Endothelial cell of umbilical vein (primary cell): ENCODE measurements at regions not wholly inside any gene's neighbourhood (a gene's known extent, or its start where the extent isn't known, plus 50 kb on each side); places are given as distances from the start of the nearest gene placed in this dataset.

Experiments used
- BruUV-seq: library from RNA; stranded (reverse); fragments of 400-500 nt; replicated peaks from 2 replicates; lab custom pipeline; 2021; lab: Mats Ljungman, UMichigan
- CTCF ChIA-PET: fragments of 300-600, 350-600 bp; sonication (Branson Sonifier 250); formaldehyde crosslinking; loops from one replicate; lab custom pipeline; 2021; ENCODE audit warnings: antibody characterized with exemption, inconsistent platforms; lab: Charles Lee
- POLR2A ChIA-PET: fragments of 300-600, 350-600 bp; sonication (Branson Sonifier 250); formaldehyde crosslinking; loops from one replicate; lab custom pipeline; 2021; ENCODE audit warnings: antibody characterized with exemption, inconsistent platforms; lab: Charles Lee
- DNase-seq: peaks from one replicate; pipeline ENCODE4 v3.0.0-alpha.2; 2011; ENCODE audit warnings: low read depth, low spot score
- FAIRE-seq: peaks from 2 replicates; lab custom pipeline; 2011; peaks lifted over from hg19 to GRCh38; lab: Jason Lieb, UNC
- H2AFZ ChIP-seq: 2 replicates; pipeline ENCODE4 v1.6.0; 2012; ENCODE audit warnings: low read depth, low read length, control low read depth, inconsistent platforms
- H3K27ac ChIP-seq: 2 replicates; pipeline ENCODE4 v1.5.1; 2011; ENCODE audit warnings: low read depth, mild to moderate bottlenecking, control low read depth, low read length, moderate library complexity; ENCODE audit not compliant: insufficient read depth
- H3K27me3 ChIP-seq, 2 experiments: 2 replicates each; pipeline versions ENCODE4 v1.6.0 to v1.6.1; 2011; ENCODE audit warnings: low read length in 2 of 2, mixed read lengths in 1 of 2; ENCODE audit not compliant: control insufficient read depth in 2 of 2, insufficient read depth in 2 of 2
- H3K36me3 ChIP-seq, 2 experiments: 2 replicates in 1 of 2; 3 replicates in 1 of 2; pipeline ENCODE4 v1.5.1; 2011; ENCODE audit warnings: low read length in 2 of 2, mild to moderate bottlenecking in 1 of 2, moderate library complexity in 1 of 2; ENCODE audit not compliant: control insufficient read depth in 2 of 2, insufficient read depth in 2 of 2; ENCODE audit errors: extremely low read depth in 1 of 2
- H3K4me1 ChIP-seq: 3 replicates; pipeline ENCODE4 v1.5.1; 2011; ENCODE audit warnings: mild to moderate bottlenecking, low read length; ENCODE audit not compliant: control insufficient read depth, insufficient read depth; ENCODE audit errors: extremely low read depth
- H3K4me2 ChIP-seq: 2 replicates; pipeline ENCODE4 v1.6.1; 2011; ENCODE audit warnings: low read length, control low read depth, mixed read lengths; ENCODE audit not compliant: insufficient read depth
- H3K4me3 ChIP-seq, 3 experiments: fragments of 200-600 bp in 1 of 3; sonication (generic), shearing (Covaris generic) in 1 of 3; replicated peaks in 1 of 3; 2 replicates each; pipeline ENCODE4 v1.5.1; 2011 to 2016; ENCODE audit warnings: control low read depth in 3 of 3, low read length in 3 of 3, mild to moderate bottlenecking in 2 of 3, inconsistent platforms in 1 of 3, low read depth in 1 of 3, moderate library complexity in 1 of 3; ENCODE audit not compliant: insufficient read depth in 1 of 3
- H3K79me2 ChIP-seq: 2 replicates; pipeline ENCODE4 v1.6.0; 2012; ENCODE audit warnings: low read length, inconsistent platforms; ENCODE audit not compliant: control insufficient read depth, insufficient read depth
- H3K9ac ChIP-seq: replicated peaks from 2 replicates; pipeline ENCODE3; 2011; ENCODE audit warnings: low read length, control low read depth; ENCODE audit not compliant: insufficient read depth; ENCODE audit errors: extremely low read depth
- H3K9me1 ChIP-seq: replicated peaks from 3 replicates; pipeline ENCODE4 v1.6.0; 2011; ENCODE audit warnings: mild to moderate bottlenecking, low read length; ENCODE audit not compliant: control insufficient read depth, insufficient read depth; ENCODE audit errors: extremely low read depth
- H3K9me3 ChIP-seq: replicated peaks from 2 replicates; pipeline ENCODE4 v1.5.1; 2012; ENCODE audit warnings: low read length, inconsistent platforms; ENCODE audit not compliant: control insufficient read depth, insufficient read depth
- H4K20me1 ChIP-seq: replicated peaks from 2 replicates; pipeline ENCODE3; 2011; ENCODE audit warnings: mild to moderate bottlenecking, low read length; ENCODE audit not compliant: control insufficient read depth, insufficient read depth; ENCODE audit errors: extremely low read depth
- CTCF ChIP-seq, 2 donors: IDR thresholded peaks; 1 replicate in 1 of 2; 2 replicates in 1 of 2; pipeline ENCODE4 v1.5.1; 2011; ENCODE audit warnings: low read length in 2 of 2, mild to moderate bottlenecking in 2 of 2, moderate library complexity in 2 of 2, control low read depth in 1 of 2, inconsistent platforms in 1 of 2, low read depth in 1 of 2; ENCODE audit not compliant: insufficient read depth in 1 of 2; ENCODE audit errors: extremely low read depth in 1 of 2
- EZH2 ChIP-seq: IDR thresholded peaks from 2 replicates; pipeline ENCODE4 v1.6.1; 2012; ENCODE audit warnings: borderline replicate concordance, low read depth, mild to moderate bottlenecking, moderate library complexity, low read length, inconsistent platforms; ENCODE audit not compliant: severe bottlenecking
- FOS ChIP-seq: IDR thresholded peaks from 2 replicates; pipeline ENCODE4 v1.6.1; 2011; ENCODE audit warnings: mild to moderate bottlenecking, low read length, moderate library complexity, borderline replicate concordance; ENCODE audit not compliant: insufficient read depth
- GATA2 ChIP-seq: IDR thresholded peaks from 2 replicates; pipeline ENCODE4 v1.7.0; 2011; ENCODE audit warnings: low read depth, mild to moderate bottlenecking, moderate library complexity, mixed read lengths, low read length; ENCODE audit not compliant: insufficient read length, insufficient read depth
- JUN ChIP-seq: IDR thresholded peaks from 2 replicates; pipeline ENCODE4 v1.6.1; 2011; ENCODE audit warnings: borderline replicate concordance, low read depth; ENCODE audit not compliant: insufficient read length, insufficient read depth
- MAX ChIP-seq: IDR thresholded peaks from 2 replicates; pipeline ENCODE4 v1.6.1; 2011; ENCODE audit not compliant: insufficient read depth, insufficient read length
- MYC ChIP-seq: IDR thresholded peaks from one replicate; pipeline ENCODE4 v1.6.1; 2011; ENCODE audit warnings: mild to moderate bottlenecking, low read depth, low read length
- POLR2A ChIP-seq: IDR thresholded peaks from 2 replicates; pipeline ENCODE4 v1.6.1; 2012; ENCODE audit warnings: low read depth, mild to moderate bottlenecking, control low read depth, low read length
- POLR2AphosphoS5 ChIP-seq: IDR thresholded peaks from 2 replicates; pipeline ENCODE4 v1.6.1; 2012; ENCODE audit warnings: low read depth, mild to moderate bottlenecking, control low read depth, low read length, moderate library complexity; ENCODE audit not compliant: insufficient read depth
- dilution Hi-C: fragments of 300-500 bp; cut with MboI; formaldehyde crosslinking; loops from one replicate; pipeline ENCODE4 v1.15.0; 2019; ENCODE audit warnings: low sequenced_read_pairs; ENCODE audit not compliant: extremely low pct_ligation_motif_present
- intact Hi-C: fragments of 100-400 bp; cut with micrococcal nuclease; formaldehyde crosslinking; loops from one replicate; pipeline ENCODE4 v1.10.0; 2022

- no peaks in the 10 kb centered on the region for H3K36me3 ChIP-seq
- no peaks in the 10 kb centered on the region for H3K79me2 ChIP-seq
- no peaks in the 10 kb centered on the region for H3K9me1 ChIP-seq
- ChIA-PET POLR2A (no interaction called here), CTCF (no interaction called here)
- no TSS peak for BruUV-seq
- intact Hi-C loops (no loop called here), dilution Hi-C loops (no loop called here)
- no peak overlapping the region for H3K9ac ChIP-seq
- no peaks in the 10 kb centered on the region for H4K20me1 ChIP-seq
- H3K27ac ChIP-seq: no peak overlapping the region
- no peaks in the 10 kb centered on the region for H3K27me3 ChIP-seq
- no peak overlapping the region for H2AFZ ChIP-seq
- H3K4me2 ChIP-seq: no peak overlapping the region
- no peak overlapping the region for H3K4me3 ChIP-seq
- no peak for FAIRE-seq
- TF ChIP-seq POLR2A (no peak), POLR2AphosphoS5 (no peak), EZH2 (no peak), CTCF (IDR thresholded peaks at IDR 0.05; ENCODE audit: extremely low read depth in 1 of 2, insufficient read depth in 1 of 2, low read depth in 1 of 2, low read length in 2 of 2) (no peak), FOS (no peak), MAX (no peak)
- H3K9me3 ChIP-seq: no peaks in the 10 kb centered on the region
- DNase-seq: no peak
- H3K4me1 ChIP-seq: no peaks in the 10 kb centered on the region
Observed at GRCh38 chr1:103337779-103338178, 187.7 kb upstream of the RNPC3 start.

- FAIRE-seq: no peak
- CTCF ChIA-PET: no interaction called here
Observed at GRCh38 chr1:103336408-103336807, 189.1 kb upstream of the RNPC3 start.

More at GRCh38 chr1:103336408-103336807, 189.1 kb upstream of the RNPC3 start:
- no peaks in the 10 kb centered on the region for H3K9me3 ChIP-seq
- DNase-seq: no peak
- no peak for TF ChIP-seq GATA2
- TF ChIP-seq JUN: no peak
- no peak for TF ChIP-seq CTCF (IDR thresholded peaks at IDR 0.05; ENCODE audit: extremely low read depth in 1 of 2, insufficient read depth in 1 of 2, low read depth in 1 of 2, low read length in 2 of 2)
- no peak for TF ChIP-seq POLR2AphosphoS5
- TF ChIP-seq EZH2: no peak
- no peak for TF ChIP-seq FOS
- no peak for TF ChIP-seq MAX
- TF ChIP-seq POLR2A: no peak
- no peak for TF ChIP-seq MYC
- no TSS peak for BruUV-seq
- H4K20me1 ChIP-seq: no peaks in the 10 kb centered on the region
- no peak overlapping the region for H3K4me2 ChIP-seq
- POLR2A ChIA-PET: no interaction called here
- H3K79me2 ChIP-seq: no peaks in the 10 kb centered on the region
- no peaks in the 10 kb centered on the region for H3K9me1 ChIP-seq
- no peaks in the 10 kb centered on the region for H3K27me3 ChIP-seq
- no peak overlapping the region for H3K27ac ChIP-seq
- no peak overlapping the region for H3K9ac ChIP-seq
- H3K4me1 ChIP-seq: no peaks in the 10 kb centered on the region
- dilution Hi-C loops (no loop called here), intact Hi-C loops (no loop called here)
- no peak overlapping the region for H3K4me3 ChIP-seq
- no peak overlapping the region for H2AFZ ChIP-seq
- H3K36me3 ChIP-seq: no peaks in the 10 kb centered on the region
